SK-N-SH treated with all-trans-retinoic acid at 6 μM for 48 hours (cell line): ENCODE measurements at regions not wholly inside any gene's neighbourhood (a gene's known extent, or its start where the extent isn't known, plus 50 kb on each side); places are given as distances from the start of the nearest gene placed in this dataset.

Source experiments
- BACH2 ChIP-seq: fragments of 250-450 bp; sonication (Bioruptor Pico); IDR thresholded peaks from 2 replicates; pipeline ENCODE4 v1.9.0; 2021; ENCODE audit warnings: mild to moderate bottlenecking, borderline replicate concordance
- CSDC2 ChIP-seq: fragments of 250-450 bp; sonication (Bioruptor Pico); IDR thresholded peaks from 2 replicates; pipeline ENCODE4 v1.5.0; 2020; ENCODE audit warnings: mild to moderate bottlenecking, moderate library complexity
- RARB ChIP-seq: fragments of 250-450 bp; sonication (Bioruptor Pico); IDR thresholded peaks from 2 replicates; pipeline ENCODE4 v1.8.0; 2021; ENCODE audit warnings: mild to moderate bottlenecking, moderate library complexity
- ZFP30 ChIP-seq: fragments of 450-650 bp; formaldehyde crosslinking; IDR thresholded peaks from 2 replicates; pipeline ENCODE4 v1.5.0; 2022; ENCODE audit warnings: mild to moderate bottlenecking, moderate library complexity
- ZNF565 ChIP-seq: fragments of 450-650 bp; formaldehyde crosslinking; conservative IDR thresholded peaks from 2 replicates; pipeline ENCODE4 v1.5.0; 2020; ENCODE audit warnings: low read depth, mild to moderate bottlenecking, moderate library complexity
- TF ChIP-seq, protein P1 (sequence below): fragments of 250-450 bp; sonication (Bioruptor Pico); IDR thresholded peaks from 2 replicates; pipeline ENCODE4 v1.8.0; 2020; ENCODE audit warnings: mild to moderate bottlenecking, moderate library complexity, borderline replicate concordance
- TF ChIP-seq, protein P2 (sequence below): fragments of 250-450 bp; sonication (Bioruptor Pico); IDR thresholded peaks from 2 replicates; pipeline ENCODE4 v1.8.0; 2021; ENCODE audit warnings: low read depth, mild to moderate bottlenecking, moderate library complexity, borderline replicate concordance

DNA sequence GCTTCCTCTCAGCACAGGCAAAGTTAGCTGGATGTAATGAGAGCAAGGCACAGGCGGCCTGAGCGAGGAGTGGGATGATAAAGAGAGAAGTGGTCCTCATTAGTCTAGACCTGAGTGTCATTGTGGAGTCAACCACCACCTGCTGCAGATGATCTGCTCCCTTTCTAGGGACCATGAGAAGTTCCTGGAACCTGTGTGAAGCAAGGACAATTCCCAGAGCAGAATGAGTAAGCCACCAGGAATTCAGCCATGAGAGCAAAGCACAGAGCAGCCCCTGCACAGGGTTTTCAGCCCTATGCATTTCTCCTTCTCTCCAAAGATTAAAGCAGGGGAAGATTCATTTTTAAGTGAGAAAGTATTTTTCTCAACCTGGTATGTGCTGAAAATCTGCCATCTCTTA, 146.8 kb upstream of the SPEF2 start:
- TF ChIP-seq ZNF565 (CRISPR knock-in tag) (no peak), RARB (no peak), CSDC2 (CRISPR knock-in tag) (no peak), BACH2 (CRISPR knock-in tag) (no peak), ZFP30 (CRISPR knock-in tag) (no peak)
- TF ChIP-seq, protein P1, sequence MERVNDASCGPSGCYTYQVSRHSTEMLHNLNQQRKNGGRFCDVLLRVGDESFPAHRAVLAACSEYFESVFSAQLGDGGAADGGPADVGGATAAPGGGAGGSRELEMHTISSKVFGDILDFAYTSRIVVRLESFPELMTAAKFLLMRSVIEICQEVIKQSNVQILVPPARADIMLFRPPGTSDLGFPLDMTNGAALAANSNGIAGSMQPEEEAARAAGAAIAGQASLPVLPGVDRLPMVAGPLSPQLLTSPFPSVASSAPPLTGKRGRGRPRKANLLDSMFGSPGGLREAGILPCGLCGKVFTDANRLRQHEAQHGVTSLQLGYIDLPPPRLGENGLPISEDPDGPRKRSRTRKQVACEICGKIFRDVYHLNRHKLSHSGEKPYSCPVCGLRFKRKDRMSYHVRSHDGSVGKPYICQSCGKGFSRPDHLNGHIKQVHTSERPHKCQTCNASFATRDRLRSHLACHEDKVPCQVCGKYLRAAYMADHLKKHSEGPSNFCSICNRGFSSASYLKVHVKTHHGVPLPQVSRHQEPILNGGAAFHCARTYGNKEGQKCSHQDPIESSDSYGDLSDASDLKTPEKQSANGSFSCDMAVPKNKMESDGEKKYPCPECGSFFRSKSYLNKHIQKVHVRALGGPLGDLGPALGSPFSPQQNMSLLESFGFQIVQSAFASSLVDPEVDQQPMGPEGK (CRISPR knock-in tag): no peak
- TF ChIP-seq, protein P2, sequence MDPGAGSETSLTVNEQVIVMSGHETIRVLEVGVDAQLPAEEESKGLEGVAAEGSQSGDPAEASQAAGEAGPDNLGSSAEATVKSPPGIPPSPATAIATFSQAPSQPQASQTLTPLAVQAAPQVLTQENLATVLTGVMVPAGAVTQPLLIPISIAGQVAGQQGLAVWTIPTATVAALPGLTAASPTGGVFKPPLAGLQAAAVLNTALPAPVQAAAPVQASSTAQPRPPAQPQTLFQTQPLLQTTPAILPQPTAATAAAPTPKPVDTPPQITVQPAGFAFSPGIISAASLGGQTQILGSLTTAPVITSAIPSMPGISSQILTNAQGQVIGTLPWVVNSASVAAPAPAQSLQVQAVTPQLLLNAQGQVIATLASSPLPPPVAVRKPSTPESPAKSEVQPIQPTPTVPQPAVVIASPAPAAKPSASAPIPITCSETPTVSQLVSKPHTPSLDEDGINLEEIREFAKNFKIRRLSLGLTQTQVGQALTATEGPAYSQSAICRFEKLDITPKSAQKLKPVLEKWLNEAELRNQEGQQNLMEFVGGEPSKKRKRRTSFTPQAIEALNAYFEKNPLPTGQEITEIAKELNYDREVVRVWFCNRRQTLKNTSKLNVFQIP (CRISPR knock-in tag): no peak
